Activated CD4-positive, alpha-beta T cell treated with anti-CD3 and anti-CD28 coated beads, Interleukin-2, Interleukin-4, amounts not matched to agents 100 ng/mL and 50 ng/mL, durations not matched to agents 16 hours and 8 hours (primary cell): ENCODE measurements at regions not wholly inside any gene's neighbourhood (a gene's known extent, or its start where the extent isn't known, plus 50 kb on each side); places are given as distances from the start of the nearest gene placed in this dataset.

Experiments used
- DNase-seq: peaks from one replicate; pipeline ENCODE4 v3.0.0-alpha.2; 2020; ENCODE audit warnings: low spot score

GRCh38 chr4:160846121-160846520, 1317.7 kb downstream of the FSTL5 start:
- no peak for DNase-seq

- no peak for DNase-seq
Measured at GRCh38 chr4:160847228-160847627, 1316.6 kb downstream of the FSTL5 start.

- no peak for DNase-seq
Measured at GRCh38 chr4:160848489-160848888, 1315.3 kb downstream of the FSTL5 start.

GRCh38 chr4:160848901-160849760, 1314.7 kb downstream of the FSTL5 start:
- DNase-seq = no peak

- no peak for DNase-seq
Measured at GRCh38 chr4:160864253-160864652, 1299.5 kb downstream of the FSTL5 start.

- no peak for DNase-seq
Measured at GRCh38 chr4:160869899-160870298, 1293.9 kb downstream of the FSTL5 start.

GRCh38 chr4:160872491-160872890, 1291.3 kb downstream of the FSTL5 start:
- DNase-seq = no peak

- no peak for DNase-seq
Measured at GRCh38 chr4:160877087-160877790, 1286.6 kb downstream of the FSTL5 start.

GRCh38 chr4:160880180-160880579, 1283.6 kb downstream of the FSTL5 start:
- DNase-seq = no peak

GRCh38 chr4:160887668-160888067, 1276.1 kb downstream of the FSTL5 start:
- DNase-seq = no peak

- DNase-seq = no peak
Measured at GRCh38 chr4:160894128-160894527, 1269.7 kb downstream of the FSTL5 start.

- no peak for DNase-seq
Measured at GRCh38 chr4:160894809-160895208, 1269.0 kb downstream of the FSTL5 start.

- no peak for DNase-seq
Measured at GRCh38 chr4:160927311-160927710, 1236.5 kb downstream of the FSTL5 start.

- DNase-seq = no peak
Measured at GRCh38 chr4:160928482-160928881, 1235.3 kb downstream of the FSTL5 start.

GRCh38 chr4:160947653-160948052, 1216.1 kb downstream of the FSTL5 start:
- DNase-seq = no peak

- no peak for DNase-seq
Measured at GRCh38 chr4:160956875-160957274, 1206.9 kb downstream of the FSTL5 start.

- no peak for DNase-seq
Measured at GRCh38 chr4:160969925-160970324, 1193.9 kb downstream of the FSTL5 start.

- no peak for DNase-seq
Measured at GRCh38 chr4:160980091-160980490, 1183.7 kb downstream of the FSTL5 start.

- DNase-seq = no peak
Measured at GRCh38 chr4:160981083-160981482, 1182.7 kb downstream of the FSTL5 start.

GRCh38 chr4:160983035-160983434, 1180.8 kb downstream of the FSTL5 start:
- DNase-seq = no peak

GRCh38 chr4:161002386-161002785, 1161.4 kb downstream of the FSTL5 start:
- DNase-seq = no peak

GRCh38 chr4:161003418-161004057, 1160.3 kb downstream of the FSTL5 start:
- DNase-seq = no peak

- no peak for DNase-seq
Measured at GRCh38 chr4:161005746-161006145, 1158.1 kb downstream of the FSTL5 start.
